ENCODE measurements at regions not wholly inside any gene's neighbourhood (a gene's known extent, or its start where the extent isn't known, plus 50 kb on each side); places are given as distances from the start of the nearest gene placed in this dataset.

DNA sequence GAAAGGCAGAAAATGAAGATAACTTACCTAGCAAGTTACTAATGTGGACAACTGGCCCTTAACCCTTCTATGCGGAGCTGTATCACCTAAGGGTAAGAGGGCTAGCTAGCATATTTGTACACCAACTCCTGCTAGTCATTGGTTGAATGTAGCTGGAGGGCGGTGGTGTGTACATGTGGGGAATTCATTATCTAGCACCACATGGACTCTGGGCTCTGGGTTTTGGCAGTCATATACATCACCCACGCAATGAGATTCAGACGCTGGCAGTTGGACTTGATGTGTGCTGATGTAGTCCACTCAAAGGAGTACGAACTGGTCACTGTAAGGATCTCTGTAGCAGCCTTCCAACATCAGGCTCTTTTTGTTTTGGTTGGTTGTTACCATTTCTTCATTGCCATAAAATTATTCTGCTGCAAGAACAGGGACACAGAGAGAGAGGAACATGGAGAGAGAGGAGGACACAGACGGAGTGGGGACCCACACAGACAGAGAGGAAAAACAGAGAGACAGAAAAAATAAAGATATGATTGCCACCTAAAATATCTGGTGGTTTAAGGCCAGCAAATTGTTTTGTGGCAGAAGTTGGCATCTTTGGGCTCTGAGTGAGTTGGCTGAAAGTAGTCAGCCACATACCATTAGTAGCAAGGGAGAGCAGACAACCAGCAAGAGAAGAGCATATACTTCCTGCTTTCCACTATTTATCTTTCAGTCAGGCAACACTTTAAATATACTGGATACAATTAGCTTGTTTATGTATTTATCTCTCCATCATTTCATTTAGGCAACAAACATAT is 76.7 kb upstream of the MTPN start:
- no peak for TF ChIP-seq POLR2A (IDR thresholded peaks at IDR 0.05)
- TF ChIP-seq, protein P1, sequence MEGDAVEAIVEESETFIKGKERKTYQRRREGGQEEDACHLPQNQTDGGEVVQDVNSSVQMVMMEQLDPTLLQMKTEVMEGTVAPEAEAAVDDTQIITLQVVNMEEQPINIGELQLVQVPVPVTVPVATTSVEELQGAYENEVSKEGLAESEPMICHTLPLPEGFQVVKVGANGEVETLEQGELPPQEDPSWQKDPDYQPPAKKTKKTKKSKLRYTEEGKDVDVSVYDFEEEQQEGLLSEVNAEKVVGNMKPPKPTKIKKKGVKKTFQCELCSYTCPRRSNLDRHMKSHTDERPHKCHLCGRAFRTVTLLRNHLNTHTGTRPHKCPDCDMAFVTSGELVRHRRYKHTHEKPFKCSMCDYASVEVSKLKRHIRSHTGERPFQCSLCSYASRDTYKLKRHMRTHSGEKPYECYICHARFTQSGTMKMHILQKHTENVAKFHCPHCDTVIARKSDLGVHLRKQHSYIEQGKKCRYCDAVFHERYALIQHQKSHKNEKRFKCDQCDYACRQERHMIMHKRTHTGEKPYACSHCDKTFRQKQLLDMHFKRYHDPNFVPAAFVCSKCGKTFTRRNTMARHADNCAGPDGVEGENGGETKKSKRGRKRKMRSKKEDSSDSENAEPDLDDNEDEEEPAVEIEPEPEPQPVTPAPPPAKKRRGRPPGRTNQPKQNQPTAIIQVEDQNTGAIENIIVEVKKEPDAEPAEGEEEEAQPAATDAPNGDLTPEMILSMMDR (IDR thresholded peaks at IDR 0.05), result no peak

All from esophagus squamous epithelium (tissue), 4 donors.